Adipocyte (in vitro differentiated cells): ENCODE measurements at regions not wholly inside any gene's neighbourhood (a gene's known extent, or its start where the extent isn't known, plus 50 kb on each side); places are given as distances from the start of the nearest gene placed in this dataset.

Source experiments
- DNase-seq: peaks from one replicate; pipeline ENCODE4 v3.0.0-alpha.2; 2015; ENCODE audit warnings: low read depth
- H3K27me3 ChIP-seq: replicated peaks from 2 replicates; pipeline ENCODE4 v1.7.0; 2013; ENCODE audit warnings: mild to moderate bottlenecking, low read length, moderate library complexity; ENCODE audit not compliant: control insufficient read depth, insufficient read depth
- H3K36me3 ChIP-seq: 2 replicates; pipeline ENCODE4 v1.7.0; 2013; ENCODE audit warnings: low read length, mild to moderate bottlenecking, moderate library complexity; ENCODE audit not compliant: control insufficient read depth, insufficient read depth, severe bottlenecking
- H3K4me1 ChIP-seq: 2 replicates; pipeline ENCODE4 v1.7.0; 2013; ENCODE audit warnings: mild to moderate bottlenecking, low read length, moderate library complexity; ENCODE audit not compliant: control insufficient read depth, insufficient read depth
- H3K4me3 ChIP-seq: 2 replicates; pipeline ENCODE4 v1.7.0; 2013; ENCODE audit warnings: mild to moderate bottlenecking, low read length, moderate library complexity
- H3K9ac ChIP-seq: 2 replicates; pipeline ENCODE4 v1.7.0; 2013; ENCODE audit warnings: mild to moderate bottlenecking, low read length, moderate library complexity
- H3K9me3 ChIP-seq: 2 replicates; pipeline ENCODE4 v1.7.0; 2013; ENCODE audit warnings: mild to moderate bottlenecking, low read length, moderate library complexity; ENCODE audit not compliant: control insufficient read depth

DNA sequence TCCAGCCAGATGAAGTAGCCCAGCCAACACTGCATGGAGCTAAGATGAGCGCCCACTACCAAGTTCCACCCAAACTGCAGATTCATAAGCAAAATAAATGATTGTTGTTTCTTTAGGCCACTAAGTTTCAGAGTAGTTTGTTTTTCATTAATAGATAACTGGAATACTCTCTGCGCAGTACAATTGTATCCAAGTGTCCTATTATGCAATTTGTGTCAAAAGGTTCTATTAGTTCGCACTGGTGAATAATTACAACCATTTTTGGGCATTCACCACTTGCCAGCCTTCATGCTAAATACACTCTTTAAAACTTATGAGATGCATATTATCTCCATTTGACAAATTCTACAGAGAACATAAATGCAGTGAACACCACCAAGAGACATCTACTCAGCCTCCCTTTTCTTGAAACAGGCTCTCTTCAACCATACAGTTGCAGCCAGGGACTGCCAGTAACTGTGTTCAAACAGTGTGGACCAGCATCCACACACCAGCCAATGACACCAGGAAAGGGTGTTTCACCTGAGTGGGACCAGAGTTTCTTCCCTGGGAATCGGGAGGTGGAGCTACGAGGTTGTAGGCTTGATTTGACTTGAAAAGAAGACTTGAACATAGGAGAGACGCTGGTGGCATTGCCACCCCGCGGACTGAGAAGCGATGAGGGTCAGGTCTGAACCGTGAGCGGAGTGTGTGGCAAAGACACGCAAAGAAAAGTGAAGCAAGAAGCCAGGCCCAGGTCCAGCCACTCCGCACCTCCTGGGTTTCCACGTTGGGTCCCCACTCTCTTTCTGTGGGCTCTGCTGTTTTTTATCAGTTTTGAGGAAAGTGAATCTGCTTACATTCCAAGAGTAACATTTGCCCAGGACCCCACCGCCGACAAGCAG is 53.0 kb upstream of the FZD10 start:
- no peaks in the 10 kb centered on the region for H3K36me3 ChIP-seq
- no peak overlapping the region for H3K4me3 ChIP-seq

DNA sequence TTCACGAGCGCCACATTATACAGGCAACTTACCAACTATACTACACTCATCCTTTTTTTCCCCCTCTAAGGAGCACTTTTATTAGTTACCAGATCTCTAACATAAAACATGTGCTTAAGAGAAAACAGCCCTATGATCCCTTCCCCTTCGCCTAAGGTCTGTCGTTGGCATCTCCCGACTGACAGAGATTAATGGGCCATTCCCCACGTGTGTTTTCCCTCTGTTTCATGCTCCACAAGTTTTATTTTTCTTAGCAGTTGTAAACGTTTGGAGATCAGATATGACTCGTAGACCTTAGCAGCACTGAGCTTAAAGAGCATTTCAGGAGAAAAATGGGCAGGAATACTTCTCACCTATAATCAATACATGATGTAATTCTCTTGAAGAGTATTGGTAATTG is 51.4 kb upstream of the FZD10 start:
- H3K4me1 ChIP-seq: no peaks in the 10 kb centered on the region
- no peak overlapping the region for H3K4me3 ChIP-seq
- no peak overlapping the region for H3K9ac ChIP-seq
- H3K36me3 ChIP-seq: no peaks in the 10 kb centered on the region
- H3K27me3 ChIP-seq: peaks cover 7% of the 10 kb centered on the region
- H3K9me3 ChIP-seq: peaks cover 8% of the 10 kb centered on the region
- DNase-seq: no peak

More for the DNA sequence above, 53.0 kb upstream of the FZD10 start:
- H3K9me3 ChIP-seq: peaks cover 8% of the 10 kb centered on the region
- no peaks in the 10 kb centered on the region for H3K4me1 ChIP-seq
- no peak overlapping the region for H3K9ac ChIP-seq
- H3K27me3 ChIP-seq: peaks cover 21% of the 10 kb centered on the region
- no peak for DNase-seq

DNA sequence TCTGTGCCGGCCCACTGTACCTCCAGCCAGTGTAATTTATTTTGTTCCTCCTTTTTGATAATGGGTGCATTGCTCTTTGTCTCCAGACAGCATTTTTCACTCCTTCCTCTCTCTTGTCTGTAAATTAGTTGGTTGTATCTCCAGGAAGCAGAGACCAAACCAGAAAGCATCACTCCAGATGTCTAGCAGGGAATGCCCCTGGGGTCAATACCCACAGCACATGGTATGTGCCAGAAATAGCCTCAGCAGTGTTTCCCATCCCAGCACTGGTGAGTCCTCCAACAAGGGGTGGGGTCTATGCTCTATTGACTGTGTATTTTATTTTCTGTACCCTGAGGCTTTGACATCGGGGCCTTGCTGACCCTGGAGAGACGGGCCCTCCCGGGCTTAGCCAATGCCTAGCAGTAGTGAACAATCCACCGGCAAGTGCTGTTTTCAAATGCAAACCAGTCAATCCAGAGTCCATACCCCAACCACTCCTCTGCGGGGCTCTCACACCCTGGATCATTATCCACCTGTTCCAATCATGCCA is 50.2 kb upstream of the FZD10 start:
- no peak for DNase-seq
- H3K4me3 ChIP-seq: no peak overlapping the region
- H3K36me3 ChIP-seq: no peaks in the 10 kb centered on the region
- H3K4me1 ChIP-seq: no peaks in the 10 kb centered on the region
- peaks cover 5% of the 10 kb centered on the region for H3K9me3 ChIP-seq
- H3K27me3 ChIP-seq: peaks cover 5% of the 10 kb centered on the region
- H3K9ac ChIP-seq: no peak overlapping the region
